GM13977 (cell line): ENCODE measurements at regions not wholly inside any gene's neighbourhood (a gene's known extent, or its start where the extent isn't known, plus 50 kb on each side); places are given as distances from the start of the nearest gene placed in this dataset.
A peak's percentile ranks its signal among the peaks of the same experiment; 100 is the strongest.

Source experiments
- DNase-seq: peaks from one replicate; pipeline ENCODE4 v3.0.0; 2012; ENCODE audit warnings: low spot score
- CTCF ChIP-seq: IDR thresholded peaks from 2 replicates; pipeline ENCODE4 v1.5.1; 2012; ENCODE audit warnings: mild to moderate bottlenecking, control low read depth; ENCODE audit not compliant: insufficient read depth; ENCODE audit errors: extremely low read depth, missing control alignments
- in situ Hi-C: fragments of 300-500 bp; cut with MboI; formaldehyde crosslinking; loops from one replicate; pipeline ENCODE4 v1.12.0; 2022; ENCODE audit warnings: low sequenced_read_pairs, low pct_unique_long_range_greater_than_20kb, mixed read lengths, inconsistent platforms; ENCODE audit not compliant: unreplicated experiment

- no peak for DNase-seq
- no peak for TF ChIP-seq CTCF
- in situ Hi-C loops: no loop called here
Observed at GRCh38 chr5:33160871-33161270, 279.9 kb upstream of the TARS1 start.

DNA sequence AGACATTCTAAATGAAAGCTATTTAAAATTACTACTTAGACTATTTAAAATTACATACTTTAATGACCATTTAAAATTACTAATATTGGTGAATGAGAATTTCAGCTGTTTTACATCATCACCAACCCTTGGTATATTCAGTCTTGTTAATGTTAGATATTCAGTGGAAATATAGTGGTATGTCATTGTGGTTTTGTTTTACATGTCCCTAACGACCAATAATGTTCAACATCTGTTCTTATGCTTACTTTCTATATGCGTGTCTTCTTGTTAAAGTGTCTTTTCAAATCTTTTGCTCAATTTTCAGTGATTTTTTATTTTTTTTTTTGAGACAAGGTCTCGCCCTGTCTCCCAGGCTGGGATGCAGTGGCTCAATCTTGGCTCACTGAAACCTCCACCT, 279.3 kb upstream of the TARS1 start:
- no peak for TF ChIP-seq CTCF
- DNase-seq: no peak
- in situ Hi-C loops: no loop called here

DNA sequence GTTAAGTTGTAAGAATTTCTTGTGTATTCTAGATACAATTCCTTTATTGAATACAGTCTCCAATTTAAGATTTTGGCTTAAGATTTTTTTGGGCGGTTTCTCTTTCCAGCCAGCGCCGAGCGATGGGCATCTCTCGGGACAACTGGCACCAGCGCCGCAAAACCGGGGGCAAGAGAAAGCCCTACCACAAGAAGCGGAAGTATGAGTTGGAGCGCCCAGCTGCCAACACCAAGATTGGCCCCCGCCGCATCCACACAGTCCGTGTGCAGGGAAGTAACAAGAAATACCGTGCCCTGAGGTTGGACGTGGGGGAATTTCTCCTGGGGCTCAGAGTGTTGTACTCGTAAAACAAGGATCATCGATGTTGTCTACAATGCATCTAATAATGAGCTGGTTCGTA, 278.7 kb upstream of the TARS1 start:
- DNase-seq: no peak
- in situ Hi-C loops: no loop called here
- no peak for TF ChIP-seq CTCF

GRCh38 chr5:33166522-33166921, 274.2 kb upstream of the TARS1 start:
- no peak for DNase-seq
- in situ Hi-C loops: no loop called here

DNA sequence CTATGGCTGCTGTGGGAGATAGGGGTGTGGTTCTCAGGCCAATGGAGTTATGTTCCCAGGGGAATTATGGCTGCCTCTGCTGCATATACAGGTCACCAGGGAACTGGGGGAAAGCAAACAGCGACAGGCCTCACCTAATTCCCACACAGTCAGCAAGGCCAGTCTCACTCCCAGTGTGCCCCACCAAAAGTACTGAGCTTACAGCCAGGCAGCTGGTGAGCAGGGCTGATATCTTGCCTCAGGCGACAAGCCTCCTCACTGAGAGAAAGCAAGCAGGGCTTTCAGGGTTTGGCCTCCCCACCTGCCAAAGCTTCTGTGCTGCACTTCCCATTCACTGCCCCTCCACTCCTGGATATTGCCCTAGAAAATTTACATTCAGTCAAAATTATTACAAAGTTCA, 273.8 kb upstream of the TARS1 start:
- TF ChIP-seq CTCF: no peak
- DNase-seq: no peak
- in situ Hi-C loops: no loop called here

More at GRCh38 chr5:33166522-33166921, 274.2 kb upstream of the TARS1 start:
- TF ChIP-seq CTCF: peak; percentile 24

GRCh38 chr5:33167541-33167940, 273.2 kb upstream of the TARS1 start:
- DNase-seq: no peak
- in situ Hi-C loops: no loop called here
- no peak for TF ChIP-seq CTCF

DNA sequence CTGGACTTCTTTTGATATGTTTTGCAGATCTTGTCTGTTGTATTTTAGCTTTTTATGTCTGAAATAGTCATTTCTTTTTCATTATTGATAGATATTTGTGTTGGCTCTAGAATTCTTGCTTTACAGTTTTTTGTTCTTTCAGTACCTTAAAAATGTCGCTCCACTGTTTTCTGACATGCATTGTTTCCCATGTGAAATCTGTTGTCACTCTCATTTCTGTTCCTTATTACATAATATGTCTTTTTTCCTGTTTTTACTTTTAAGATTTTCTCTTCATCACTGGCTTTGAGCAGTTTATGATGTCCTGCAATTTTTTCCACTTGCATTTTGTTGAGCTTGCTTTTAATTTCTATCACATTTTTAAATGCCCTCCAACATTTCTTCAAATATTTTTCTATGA, 270.4 kb upstream of the TARS1 start:
- DNase-seq: no peak
- in situ Hi-C loops: no loop called here
- TF ChIP-seq CTCF: no peak
